ENCODE measurements at regions not wholly inside any gene's neighbourhood (a gene's known extent, or its start where the extent isn't known, plus 50 kb on each side); places are given as distances from the start of the nearest gene placed in this dataset.
"Not testable (repeated sequence)": the region's sequence is repeated elsewhere in the genome, so short reads cannot be mapped to it uniquely, and the experiment has no call there.

- DNase-seq, result no peak
Observed at GRCh38 chr18:1732143-1732542, 827.5 kb downstream of the ADCYAP1 start.

GRCh38 chr18:1746131-1746530, 825.2 kb downstream of the METTL4 start:
- DNase-seq, result no peak

GRCh38 chr18:1751249-1751648, 820.1 kb downstream of the METTL4 start:
- DNase-seq, result no peak

- DNase-seq, result no peak
Observed at GRCh38 chr18:1760901-1761300, 810.4 kb downstream of the METTL4 start.

- DNase-seq, result no peak
Observed at GRCh38 chr18:1774261-1774660, 797.0 kb downstream of the METTL4 start.

GRCh38 chr18:1777843-1778242, 793.5 kb downstream of the METTL4 start:
- no peak for DNase-seq

- DNase-seq, result no peak
Observed at GRCh38 chr18:1778496-1779178, 792.7 kb downstream of the METTL4 start.

- DNase-seq, result no peak
Observed at GRCh38 chr18:1779587-1779986, 791.7 kb downstream of the METTL4 start.

- DNase-seq, result no peak
Observed at GRCh38 chr18:1784113-1784512, 787.2 kb downstream of the METTL4 start.

- not testable (repeated sequence) for DNase-seq
Observed at GRCh38 chr18:1785980-1786379, 785.3 kb downstream of the METTL4 start.

- no peak for DNase-seq
Observed at GRCh38 chr18:1796636-1797035, 774.7 kb downstream of the METTL4 start.

- DNase-seq, result no peak
Observed at GRCh38 chr18:1797235-1797634, 774.1 kb downstream of the METTL4 start.

GRCh38 chr18:1805521-1805920, 765.8 kb downstream of the METTL4 start:
- no peak for DNase-seq

- DNase-seq, result no peak
Observed at GRCh38 chr18:1806884-1807615, 764.3 kb downstream of the METTL4 start.

- no peak for DNase-seq
Observed at GRCh38 chr18:1811282-1811681, 760.0 kb downstream of the METTL4 start.

GRCh38 chr18:1825296-1825695, 746.0 kb downstream of the METTL4 start:
- DNase-seq, result no peak

- DNase-seq, result no peak
Observed at GRCh38 chr18:1840878-1841277, 730.4 kb downstream of the METTL4 start.

GRCh38 chr18:1846640-1847039, 724.7 kb downstream of the METTL4 start:
- no peak for DNase-seq

GRCh38 chr18:1848716-1849115, 722.6 kb downstream of the METTL4 start:
- no peak for DNase-seq

- DNase-seq, result no peak
Observed at GRCh38 chr18:1849386-1849785, 721.9 kb downstream of the METTL4 start.

- DNase-seq, result not testable (repeated sequence)
Observed at GRCh38 chr18:1857281-1857680, 714.0 kb downstream of the METTL4 start.

- no peak for DNase-seq
Observed at GRCh38 chr18:1861473-1861872, 709.8 kb downstream of the METTL4 start.

- DNase-seq, result no peak
Observed at GRCh38 chr18:1865869-1866268, 705.4 kb downstream of the METTL4 start.

- no peak for DNase-seq
Observed at GRCh38 chr18:1872274-1872673, 699.0 kb downstream of the METTL4 start.

- DNase-seq, result no peak
Observed at GRCh38 chr18:1875219-1875618, 696.1 kb downstream of the METTL4 start.

Data from stimulated activated naive CD4-positive, alpha-beta T cell (primary cell).